NCI-H2171 treated with DMSO at 0.1 percent for 48 hours (cell line): ENCODE measurements at regions not wholly inside any gene's neighbourhood (a gene's known extent, or its start where the extent isn't known, plus 50 kb on each side); places are given as distances from the start of the nearest gene placed in this dataset.
"Not testable (repeated sequence)": the region's sequence is repeated elsewhere in the genome, so short reads cannot be mapped to it uniquely, and the experiment has no call there.

Experiments
- DNase-seq: peaks from one replicate; lab custom pipeline; 2025; lab: John Stamatoyannopoulos, UW

DNA sequence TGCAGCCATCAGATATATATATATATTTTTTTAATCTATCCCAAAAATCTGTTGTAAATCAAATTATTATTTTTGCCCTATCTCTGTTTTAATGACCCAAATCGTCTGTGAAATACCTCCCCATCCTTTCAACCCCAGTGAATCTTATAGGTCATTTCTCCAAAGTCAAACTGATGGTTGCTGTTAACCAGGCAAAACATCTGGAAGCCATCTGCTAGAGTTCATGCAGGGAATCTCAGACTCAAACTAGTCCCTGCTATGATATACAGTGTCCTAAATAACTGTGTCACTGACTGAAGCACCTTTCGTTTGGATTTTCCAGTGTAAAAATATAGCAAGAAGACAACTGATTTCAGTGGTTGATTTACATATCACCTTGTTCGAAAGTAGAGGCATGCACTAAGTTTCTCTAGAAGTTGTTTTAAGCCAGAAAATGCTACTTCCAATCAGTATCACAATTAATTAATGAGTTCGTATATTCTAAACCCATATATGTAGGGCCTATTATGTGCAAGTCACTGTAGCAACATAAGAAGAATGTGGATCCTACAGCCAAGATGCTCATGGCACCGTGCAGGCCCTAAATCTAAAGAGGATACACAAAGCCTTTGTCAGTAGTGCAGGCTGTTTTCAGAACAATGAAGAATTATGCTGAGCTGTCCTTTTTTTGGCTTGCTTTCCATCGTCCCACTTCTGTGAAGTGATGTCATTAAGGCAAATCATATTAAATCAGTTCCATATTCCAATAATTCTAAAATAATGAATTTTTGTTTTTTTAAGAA is 566.0 kb downstream of the STK39 start:
- DNase-seq: peak; percentile 61

- DNase-seq: no peak
Observed at GRCh38 chr2:167678158-167678557, 569.2 kb downstream of the STK39 start.

DNA sequence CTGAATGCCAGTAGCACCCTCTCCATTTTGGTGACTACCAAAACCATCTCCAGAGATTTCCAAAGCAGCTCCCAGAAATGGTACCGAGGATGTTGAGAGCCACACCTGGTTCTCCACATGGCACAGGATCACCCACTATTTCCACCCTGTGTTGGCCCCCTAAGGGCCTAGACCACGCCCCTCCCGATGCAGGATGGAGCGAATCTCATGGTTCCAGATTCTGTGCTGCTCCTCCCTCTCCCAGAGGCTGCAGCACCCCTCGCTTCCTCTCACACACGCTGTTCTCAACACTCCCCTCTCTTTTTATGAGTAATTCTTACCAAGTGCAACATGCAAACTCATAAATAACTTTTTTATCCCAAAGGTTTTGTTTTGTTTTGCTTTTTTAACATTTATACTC is 571.5 kb downstream of the STK39 start:
- DNase-seq: no peak

- DNase-seq: no peak
Observed at GRCh38 chr2:167670588-167670987, 576.8 kb downstream of the STK39 start.

- no peak for DNase-seq
Observed at GRCh38 chr2:167653131-167653530, 594.3 kb downstream of the STK39 start.

GRCh38 chr2:167652401-167652800 is 595.0 kb downstream of the STK39 start:
- no peak for DNase-seq

DNA sequence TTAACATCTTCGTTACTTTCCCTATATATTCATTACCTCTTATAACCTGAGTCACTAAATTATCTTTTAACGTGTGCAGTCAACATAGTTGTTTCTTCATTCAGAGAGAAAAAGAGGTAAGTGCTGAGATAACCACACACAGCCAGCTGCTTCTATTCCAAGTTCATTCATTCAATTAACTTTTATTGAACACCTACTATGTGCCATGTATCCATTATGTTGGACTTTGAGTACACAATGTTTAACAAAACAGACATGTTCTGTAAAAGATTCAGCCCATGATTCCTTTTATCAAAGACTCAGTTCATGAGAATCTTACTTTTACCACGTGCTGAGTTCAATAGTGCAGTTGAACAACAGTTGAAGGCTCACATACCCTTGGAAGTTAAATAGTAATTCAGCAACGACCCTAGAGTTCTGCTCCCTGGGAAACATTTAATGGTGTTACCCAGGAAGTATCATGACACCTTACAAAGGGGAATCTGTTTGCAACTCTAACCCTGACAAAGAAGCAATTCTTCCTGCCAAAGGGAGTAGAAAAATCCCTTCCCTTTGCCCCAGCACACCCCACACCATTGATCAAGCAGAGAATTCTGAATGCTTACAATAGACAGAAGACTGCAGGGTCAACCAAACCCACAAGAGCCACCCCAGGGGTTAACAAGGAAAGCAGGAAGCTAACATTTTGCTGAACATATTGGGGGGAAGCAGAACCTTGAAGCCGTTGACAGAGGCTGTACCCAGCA is 595.8 kb downstream of the STK39 start:
- no peak for DNase-seq

- DNase-seq: no peak
Observed at GRCh38 chr2:167646557-167646956, 600.8 kb downstream of the STK39 start.

GRCh38 chr2:167640096-167640495 is 607.3 kb downstream of the STK39 start:
- no peak for DNase-seq

- no peak for DNase-seq
Observed at GRCh38 chr2:167637741-167638140, 609.7 kb downstream of the STK39 start.

GRCh38 chr2:167632271-167632670 is 615.1 kb downstream of the STK39 start:
- not testable (repeated sequence) for DNase-seq

DNA sequence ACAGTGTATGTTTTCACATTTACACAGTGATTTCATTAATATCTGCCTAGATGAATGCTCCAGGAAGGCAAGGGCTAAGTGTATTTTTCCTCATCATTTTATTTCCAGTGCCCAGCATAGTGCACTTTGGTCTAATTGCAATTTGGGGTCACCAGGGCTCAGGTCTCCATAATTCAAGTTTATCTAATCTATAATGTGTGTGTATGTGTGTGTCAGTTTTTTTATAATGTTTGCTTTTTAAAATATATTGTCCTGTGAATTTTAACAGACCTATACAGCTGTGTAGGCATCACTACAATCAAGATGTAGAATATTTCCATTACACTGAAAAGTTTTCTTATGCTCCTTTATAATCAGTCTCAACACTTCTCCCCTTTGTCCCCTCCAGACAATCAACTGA is 620.4 kb downstream of the STK39 start:
- no peak for DNase-seq

GRCh38 chr2:167626301-167626700 is 621.1 kb downstream of the STK39 start:
- DNase-seq: no peak

GRCh38 chr2:167616997-167617396 is 630.4 kb downstream of the STK39 start:
- no peak for DNase-seq

DNA sequence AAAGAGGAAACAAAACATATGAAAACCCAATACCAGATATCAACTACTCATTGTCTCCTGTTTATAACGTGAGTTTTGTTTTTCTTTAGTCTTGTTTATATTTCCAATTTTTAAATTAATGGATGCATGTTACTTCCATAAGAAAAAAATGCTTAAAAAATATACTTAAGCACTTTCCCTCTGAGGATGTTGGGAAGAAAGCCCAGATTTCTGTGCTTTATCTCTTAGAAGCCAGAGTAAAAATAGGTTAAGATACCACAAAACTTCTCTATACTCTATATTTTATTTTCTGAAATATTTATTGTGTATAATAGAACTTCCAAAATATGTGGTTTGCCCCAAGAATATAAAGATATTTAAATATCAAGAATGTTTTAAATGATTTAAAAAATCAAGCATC is 633.9 kb downstream of the STK39 start:
- DNase-seq: no peak

- DNase-seq: no peak
Observed at GRCh38 chr2:167608487-167608886, 638.9 kb downstream of the STK39 start.

DNA sequence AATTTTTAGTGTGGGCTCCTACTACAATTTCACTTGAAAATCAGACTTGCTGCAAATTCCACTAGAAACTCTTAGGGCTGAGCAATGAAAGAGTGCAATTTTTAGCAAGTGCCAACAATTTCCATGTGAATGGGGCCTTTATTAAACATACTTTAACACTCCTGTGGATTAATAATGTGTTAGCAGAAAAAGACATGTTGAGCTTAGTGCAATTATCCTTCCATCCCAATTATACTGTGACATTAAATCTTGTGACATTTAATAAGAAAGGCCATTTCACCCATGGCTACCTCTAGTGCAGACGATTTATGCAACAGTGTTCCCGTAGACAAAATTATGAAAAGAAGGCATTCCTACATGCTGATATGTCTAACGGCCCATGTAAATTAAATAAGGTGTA is 639.7 kb downstream of the STK39 start:
- DNase-seq: no peak

GRCh38 chr2:167607211-167607610 is 640.2 kb downstream of the STK39 start:
- DNase-seq: no peak

DNA sequence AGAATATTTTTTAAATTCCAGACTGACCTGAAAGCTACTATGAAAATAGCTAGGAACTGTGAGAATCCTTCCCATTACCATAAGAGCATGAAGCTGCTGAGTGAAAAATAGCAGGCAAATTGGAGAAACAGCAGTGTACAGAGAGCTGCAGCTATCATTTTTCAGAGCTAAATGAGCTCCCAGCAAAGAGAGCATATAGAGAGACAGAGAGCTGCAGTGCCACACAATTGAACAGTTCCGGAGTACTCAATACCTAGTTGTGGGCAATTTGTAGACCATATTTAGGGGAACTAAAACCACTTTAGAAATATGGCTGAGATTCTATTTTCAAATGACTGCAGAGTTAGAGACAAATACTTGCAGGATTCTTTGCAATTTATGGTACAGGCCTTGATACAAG is 645.3 kb downstream of the STK39 start:
- no peak for DNase-seq

DNA sequence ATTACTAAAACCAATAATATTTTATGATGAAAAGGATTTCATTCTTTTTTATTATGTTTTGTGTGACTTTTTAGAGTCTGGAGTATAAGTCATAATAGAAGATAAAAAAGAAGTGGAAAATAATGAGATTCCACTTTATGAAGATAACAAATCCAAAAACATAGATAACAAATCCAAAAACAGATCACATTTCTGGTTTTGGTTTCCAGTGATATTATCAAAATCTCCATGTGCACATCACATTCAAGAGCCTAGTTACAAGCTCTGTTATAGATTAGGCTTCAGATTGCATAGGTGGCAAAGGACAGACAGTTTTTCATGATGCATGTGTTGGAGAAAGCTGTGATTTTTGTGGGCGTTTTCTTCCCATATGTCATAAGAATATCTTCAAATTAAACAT is 648.2 kb downstream of the STK39 start:
- DNase-seq: no peak

- DNase-seq: no peak
Observed at GRCh38 chr2:167595839-167596471, 651.4 kb downstream of the STK39 start.

GRCh38 chr2:167595021-167595420 is 652.4 kb downstream of the STK39 start:
- DNase-seq: no peak

DNA sequence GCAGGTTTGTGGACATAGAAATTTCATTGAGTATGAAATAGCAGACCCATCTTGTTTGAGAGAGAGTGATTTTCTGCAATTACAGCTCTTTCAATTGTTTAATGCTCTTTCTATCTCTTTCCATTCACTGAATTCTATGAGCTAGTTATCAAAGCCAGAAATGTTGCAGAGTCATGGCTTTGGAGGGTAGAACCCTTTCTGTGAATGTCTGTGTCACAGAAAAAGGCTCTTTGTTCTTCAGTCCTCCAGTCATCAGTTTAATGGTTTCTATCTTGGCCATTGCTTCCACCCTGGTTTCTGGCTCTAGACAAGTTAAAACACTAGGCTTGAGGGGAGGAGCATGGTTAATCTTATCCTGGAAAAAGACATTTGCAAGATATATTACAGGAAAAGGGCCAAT is 655.0 kb downstream of the STK39 start:
- DNase-seq: no peak
